Activated T-cell treated with anti-CD3 and anti-CD28 coated beads, Interleukin-2, amount 50 U/mL, for 4 hours (primary cell): ENCODE measurements at regions not wholly inside any gene's neighbourhood (a gene's known extent, or its start where the extent isn't known, plus 50 kb on each side); places are given as distances from the start of the nearest gene placed in this dataset.

ENCODE experiments used
- ATAC-seq, 2 donors: fragments of 200-7000 bp; cut with Tn5 transposase; one replicate each; pipeline ENCODE4 v1.10.0; 2021
- DNase-seq: peaks from one replicate; pipeline ENCODE4 v3.0.0-alpha.2; 2020
- H3K27me3 Mint-ChIP-seq: one replicate; pipeline ENCODE4 v1.8.0; 2021; ENCODE audit warnings: low read depth, mixed read lengths
- H3K36me3 Mint-ChIP-seq: one replicate; pipeline ENCODE4 v1.8.0; 2022; ENCODE audit warnings: mixed read lengths; ENCODE audit not compliant: insufficient read depth
- H3K4me1 Mint-ChIP-seq: one replicate; pipeline ENCODE4 v1.8.0; 2021; ENCODE audit warnings: low read depth, mixed read lengths
- H3K4me3 Mint-ChIP-seq: one replicate; pipeline ENCODE4 v1.8.0; 2021; ENCODE audit warnings: mild to moderate bottlenecking, moderate library complexity, mixed read lengths
- H3K9me3 Mint-ChIP-seq: one replicate; pipeline ENCODE4 v1.8.0; 2021; ENCODE audit warnings: mixed read lengths

GRCh38 chr15:95511671-95512070 lies 818.8 kb upstream of the NR2F2 start:
- ATAC-seq (no peak), DNase-seq (no peak)
- no peaks in the 10 kb centered on the region for H3K27me3 Mint-ChIP-seq
- no peaks in the 10 kb centered on the region for H3K4me1 Mint-ChIP-seq
- peaks cover 8% of the 10 kb centered on the region for H3K9me3 Mint-ChIP-seq
- no peak overlapping the region for H3K4me3 Mint-ChIP-seq
- no peaks in the 10 kb centered on the region for H3K36me3 Mint-ChIP-seq

GRCh38 chr15:95512906-95513305 lies 817.6 kb upstream of the NR2F2 start:
- ATAC-seq (no peak), DNase-seq (no peak)
- H3K27me3 Mint-ChIP-seq, result no peaks in the 10 kb centered on the region
- peaks cover 8% of the 10 kb centered on the region for H3K9me3 Mint-ChIP-seq
- H3K4me1 Mint-ChIP-seq, result no peaks in the 10 kb centered on the region
- no peak overlapping the region for H3K4me3 Mint-ChIP-seq
- H3K36me3 Mint-ChIP-seq, result no peaks in the 10 kb centered on the region

- Mint-ChIP-seq H3K36me3 (no peaks in the 10 kb centered on the region), H3K27me3 (peaks cover 4% of the 10 kb centered on the region)
These were observed 810.6 kb upstream of the NR2F2 start for GRCh38 chr15:95519887-95520286.

GRCh38 chr15:95520511-95520910 lies 810.0 kb upstream of the NR2F2 start:
- peaks cover 4% of the 10 kb centered on the region for H3K27me3 Mint-ChIP-seq
- DNase-seq, result no peak
- H3K36me3 Mint-ChIP-seq, result no peaks in the 10 kb centered on the region
- no peak for ATAC-seq
- no peak overlapping the region for H3K4me3 Mint-ChIP-seq
- peaks cover 5% of the 10 kb centered on the region for H3K9me3 Mint-ChIP-seq
- H3K4me1 Mint-ChIP-seq, result no peaks in the 10 kb centered on the region

More at GRCh38 chr15:95519887-95520286, 810.6 kb upstream of the NR2F2 start:
- ATAC-seq, result no peak
- Mint-ChIP-seq H3K4me1 (no peaks in the 10 kb centered on the region), H3K9me3 (peaks cover under 1% of the 10 kb centered on the region), H3K4me3 (no peak overlapping the region)
- DNase-seq, result no peak

GRCh38 chr15:95520922-95521321 lies 809.6 kb upstream of the NR2F2 start:
- Mint-ChIP-seq H3K4me1 (no peaks in the 10 kb centered on the region), H3K27me3 (peaks cover 4% of the 10 kb centered on the region), H3K4me3 (no peak overlapping the region), H3K36me3 (no peaks in the 10 kb centered on the region), H3K9me3 (peaks cover 5% of the 10 kb centered on the region)
- ATAC-seq, result no peak
- DNase-seq, result no peak

- Mint-ChIP-seq H3K27me3 (peaks cover 4% of the 10 kb centered on the region), H3K36me3 (no peaks in the 10 kb centered on the region), H3K9me3 (peaks cover 9% of the 10 kb centered on the region), H3K4me1 (no peaks in the 10 kb centered on the region), H3K4me3 (no peak overlapping the region)
- ATAC-seq (no peak), DNase-seq (no peak)
These were observed 808.0 kb upstream of the NR2F2 start for GRCh38 chr15:95522533-95522932.

GRCh38 chr15:95528920-95529319 lies 801.6 kb upstream of the NR2F2 start:
- ATAC-seq, result no peak
- H3K36me3 Mint-ChIP-seq, result no peaks in the 10 kb centered on the region

GRCh38 chr15:95536638-95537037 lies 793.9 kb upstream of the NR2F2 start:
- no peaks in the 10 kb centered on the region for H3K9me3 Mint-ChIP-seq
- no peaks in the 10 kb centered on the region for H3K36me3 Mint-ChIP-seq

More at GRCh38 chr15:95528920-95529319, 801.6 kb upstream of the NR2F2 start:
- Mint-ChIP-seq H3K4me3 (no peak overlapping the region), H3K4me1 (no peaks in the 10 kb centered on the region), H3K9me3 (peaks cover 9% of the 10 kb centered on the region), H3K27me3 (peaks cover 3% of the 10 kb centered on the region)
- no peak for DNase-seq

GRCh38 chr15:95538693-95539092 lies 791.8 kb upstream of the NR2F2 start:
- peaks cover 4% of the 10 kb centered on the region for H3K27me3 Mint-ChIP-seq
- no peak overlapping the region for H3K4me3 Mint-ChIP-seq
- no peaks in the 10 kb centered on the region for H3K4me1 Mint-ChIP-seq
- no peak for ATAC-seq
- DNase-seq, result no peak
- H3K9me3 Mint-ChIP-seq, result no peaks in the 10 kb centered on the region
- H3K36me3 Mint-ChIP-seq, result no peaks in the 10 kb centered on the region

More at GRCh38 chr15:95536638-95537037, 793.9 kb upstream of the NR2F2 start:
- ATAC-seq (no peak), DNase-seq (no peak)
- no peak overlapping the region for H3K4me3 Mint-ChIP-seq
- no peaks in the 10 kb centered on the region for H3K4me1 Mint-ChIP-seq
- H3K27me3 Mint-ChIP-seq, result peaks cover 4% of the 10 kb centered on the region

GRCh38 chr15:95541301-95541700 lies 789.2 kb upstream of the NR2F2 start:
- no peak for DNase-seq
- no peaks in the 10 kb centered on the region for H3K36me3 Mint-ChIP-seq
- no peak for ATAC-seq
- H3K4me3 Mint-ChIP-seq, result no peak overlapping the region
- peaks cover 4% of the 10 kb centered on the region for H3K9me3 Mint-ChIP-seq
- H3K4me1 Mint-ChIP-seq, result no peaks in the 10 kb centered on the region
- H3K27me3 Mint-ChIP-seq, result peaks cover 4% of the 10 kb centered on the region

GRCh38 chr15:95549168-95549738 lies 781.2 kb upstream of the NR2F2 start:
- H3K4me3 Mint-ChIP-seq, result no peak overlapping the region
- peaks cover 4% of the 10 kb centered on the region for H3K27me3 Mint-ChIP-seq
- DNase-seq (no peak), ATAC-seq (no peak)
- H3K9me3 Mint-ChIP-seq, result peaks cover 1% of the 10 kb centered on the region
- no peaks in the 10 kb centered on the region for H3K4me1 Mint-ChIP-seq
- no peaks in the 10 kb centered on the region for H3K36me3 Mint-ChIP-seq

GRCh38 chr15:95550702-95551101 lies 779.8 kb upstream of the NR2F2 start:
- ATAC-seq (no peak), DNase-seq (no peak)
- H3K4me1 Mint-ChIP-seq, result no peaks in the 10 kb centered on the region
- H3K27me3 Mint-ChIP-seq, result peaks cover 7% of the 10 kb centered on the region
- H3K4me3 Mint-ChIP-seq, result no peak overlapping the region
- no peaks in the 10 kb centered on the region for H3K9me3 Mint-ChIP-seq
- H3K36me3 Mint-ChIP-seq, result no peaks in the 10 kb centered on the region

GRCh38 chr15:95556225-95556624 lies 774.3 kb upstream of the NR2F2 start:
- ATAC-seq (no peak), DNase-seq (no peak)
- peaks cover 22% of the 10 kb centered on the region for H3K27me3 Mint-ChIP-seq
- H3K4me1 Mint-ChIP-seq, result peaks cover 3% of the 10 kb centered on the region
- H3K36me3 Mint-ChIP-seq, result no peaks in the 10 kb centered on the region
- no peak overlapping the region for H3K4me3 Mint-ChIP-seq
- H3K9me3 Mint-ChIP-seq, result no peaks in the 10 kb centered on the region

- H3K36me3 Mint-ChIP-seq, result no peaks in the 10 kb centered on the region
- ATAC-seq, result no peak
- no peak overlapping the region for H3K4me3 Mint-ChIP-seq
- peaks cover 22% of the 10 kb centered on the region for H3K27me3 Mint-ChIP-seq
- no peaks in the 10 kb centered on the region for H3K9me3 Mint-ChIP-seq
- peaks cover 3% of the 10 kb centered on the region for H3K4me1 Mint-ChIP-seq
- no peak for DNase-seq
These were observed 773.7 kb upstream of the NR2F2 start for GRCh38 chr15:95556866-95557225.

- no peaks in the 10 kb centered on the region for H3K36me3 Mint-ChIP-seq
- peaks cover 22% of the 10 kb centered on the region for H3K27me3 Mint-ChIP-seq
- peak in 1 of 2 donors; percentile 37 for ATAC-seq
- H3K4me3 Mint-ChIP-seq, result no peak overlapping the region
- H3K9me3 Mint-ChIP-seq, result no peaks in the 10 kb centered on the region
- DNase-seq, result no peak
- H3K4me1 Mint-ChIP-seq, result peaks cover 3% of the 10 kb centered on the region
These were observed 773.1 kb upstream of the NR2F2 start for GRCh38 chr15:95557226-95558046.
